ENCODE measurements at regions not wholly inside any gene's neighbourhood (a gene's known extent, or its start where the extent isn't known, plus 50 kb on each side); places are given as distances from the start of the nearest gene placed in this dataset.

DNA sequence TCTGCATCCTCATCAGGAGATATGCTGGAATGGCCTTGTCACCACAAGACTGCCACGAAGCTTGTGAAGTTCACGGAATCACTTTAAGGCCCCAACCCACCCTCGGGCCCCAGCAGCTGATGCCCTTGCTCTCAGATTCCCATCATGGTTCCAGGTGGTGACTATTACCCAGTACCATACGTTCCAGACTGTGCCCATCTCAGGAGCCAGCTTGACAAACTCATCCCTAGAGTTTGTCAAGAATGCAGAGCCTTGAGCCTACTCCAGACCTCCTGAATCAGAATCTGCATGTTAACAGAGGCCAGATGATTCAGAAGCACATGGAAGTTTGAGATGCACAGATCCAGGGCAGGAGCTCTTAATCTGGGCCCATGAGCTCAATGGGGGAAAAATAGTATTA lies 53.9 kb upstream of the RBM15 start (continued):
- TF ChIP-seq, protein P1, sequence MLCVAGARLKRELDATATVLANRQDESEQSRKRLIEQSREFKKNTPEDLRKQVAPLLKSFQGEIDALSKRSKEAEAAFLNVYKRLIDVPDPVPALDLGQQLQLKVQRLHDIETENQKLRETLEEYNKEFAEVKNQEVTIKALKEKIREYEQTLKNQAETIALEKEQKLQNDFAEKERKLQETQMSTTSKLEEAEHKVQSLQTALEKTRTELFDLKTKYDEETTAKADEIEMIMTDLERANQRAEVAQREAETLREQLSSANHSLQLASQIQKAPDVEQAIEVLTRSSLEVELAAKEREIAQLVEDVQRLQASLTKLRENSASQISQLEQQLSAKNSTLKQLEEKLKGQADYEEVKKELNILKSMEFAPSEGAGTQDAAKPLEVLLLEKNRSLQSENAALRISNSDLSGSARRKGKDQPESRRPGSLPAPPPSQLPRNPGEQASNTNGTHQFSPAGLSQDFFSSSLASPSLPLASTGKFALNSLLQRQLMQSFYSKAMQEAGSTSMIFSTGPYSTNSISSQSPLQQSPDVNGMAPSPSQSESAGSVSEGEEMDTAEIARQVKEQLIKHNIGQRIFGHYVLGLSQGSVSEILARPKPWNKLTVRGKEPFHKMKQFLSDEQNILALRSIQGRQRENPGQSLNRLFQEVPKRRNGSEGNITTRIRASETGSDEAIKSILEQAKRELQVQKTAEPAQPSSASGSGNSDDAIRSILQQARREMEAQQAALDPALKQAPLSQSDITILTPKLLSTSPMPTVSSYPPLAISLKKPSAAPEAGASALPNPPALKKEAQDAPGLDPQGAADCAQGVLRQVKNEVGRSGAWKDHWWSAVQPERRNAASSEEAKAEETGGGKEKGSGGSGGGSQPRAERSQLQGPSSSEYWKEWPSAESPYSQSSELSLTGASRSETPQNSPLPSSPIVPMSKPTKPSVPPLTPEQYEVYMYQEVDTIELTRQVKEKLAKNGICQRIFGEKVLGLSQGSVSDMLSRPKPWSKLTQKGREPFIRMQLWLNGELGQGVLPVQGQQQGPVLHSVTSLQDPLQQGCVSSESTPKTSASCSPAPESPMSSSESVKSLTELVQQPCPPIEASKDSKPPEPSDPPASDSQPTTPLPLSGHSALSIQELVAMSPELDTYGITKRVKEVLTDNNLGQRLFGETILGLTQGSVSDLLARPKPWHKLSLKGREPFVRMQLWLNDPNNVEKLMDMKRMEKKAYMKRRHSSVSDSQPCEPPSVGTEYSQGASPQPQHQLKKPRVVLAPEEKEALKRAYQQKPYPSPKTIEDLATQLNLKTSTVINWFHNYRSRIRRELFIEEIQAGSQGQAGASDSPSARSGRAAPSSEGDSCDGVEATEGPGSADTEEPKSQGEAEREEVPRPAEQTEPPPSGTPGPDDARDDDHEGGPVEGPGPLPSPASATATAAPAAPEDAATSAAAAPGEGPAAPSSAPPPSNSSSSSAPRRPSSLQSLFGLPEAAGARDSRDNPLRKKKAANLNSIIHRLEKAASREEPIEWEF (CRISPR knock-in tag; IDR thresholded peaks at IDR 0.05) = no peak
- no peak for TF ChIP-seq TAF9B (IDR thresholded peaks at IDR 0.05; ENCODE audit: partially characterized antibody)
- no peak for TF ChIP-seq GTF2E2 (tag; IDR thresholded peaks at IDR 0.05)
- no peak for TF ChIP-seq PHB (CRISPR knock-in tag; IDR thresholded peaks at IDR 0.05)
- TF ChIP-seq, protein P2, sequence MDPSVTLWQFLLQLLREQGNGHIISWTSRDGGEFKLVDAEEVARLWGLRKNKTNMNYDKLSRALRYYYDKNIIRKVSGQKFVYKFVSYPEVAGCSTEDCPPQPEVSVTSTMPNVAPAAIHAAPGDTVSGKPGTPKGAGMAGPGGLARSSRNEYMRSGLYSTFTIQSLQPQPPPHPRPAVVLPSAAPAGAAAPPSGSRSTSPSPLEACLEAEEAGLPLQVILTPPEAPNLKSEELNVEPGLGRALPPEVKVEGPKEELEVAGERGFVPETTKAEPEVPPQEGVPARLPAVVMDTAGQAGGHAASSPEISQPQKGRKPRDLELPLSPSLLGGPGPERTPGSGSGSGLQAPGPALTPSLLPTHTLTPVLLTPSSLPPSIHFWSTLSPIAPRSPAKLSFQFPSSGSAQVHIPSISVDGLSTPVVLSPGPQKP (CRISPR knock-in tag; IDR thresholded peaks at IDR 0.05) = no peak
- no peak for TF ChIP-seq FUS (optimal IDR thresholded peaks at IDR 0.05; ENCODE audit: low read depth, low read length)
- TF ChIP-seq, protein P3, sequence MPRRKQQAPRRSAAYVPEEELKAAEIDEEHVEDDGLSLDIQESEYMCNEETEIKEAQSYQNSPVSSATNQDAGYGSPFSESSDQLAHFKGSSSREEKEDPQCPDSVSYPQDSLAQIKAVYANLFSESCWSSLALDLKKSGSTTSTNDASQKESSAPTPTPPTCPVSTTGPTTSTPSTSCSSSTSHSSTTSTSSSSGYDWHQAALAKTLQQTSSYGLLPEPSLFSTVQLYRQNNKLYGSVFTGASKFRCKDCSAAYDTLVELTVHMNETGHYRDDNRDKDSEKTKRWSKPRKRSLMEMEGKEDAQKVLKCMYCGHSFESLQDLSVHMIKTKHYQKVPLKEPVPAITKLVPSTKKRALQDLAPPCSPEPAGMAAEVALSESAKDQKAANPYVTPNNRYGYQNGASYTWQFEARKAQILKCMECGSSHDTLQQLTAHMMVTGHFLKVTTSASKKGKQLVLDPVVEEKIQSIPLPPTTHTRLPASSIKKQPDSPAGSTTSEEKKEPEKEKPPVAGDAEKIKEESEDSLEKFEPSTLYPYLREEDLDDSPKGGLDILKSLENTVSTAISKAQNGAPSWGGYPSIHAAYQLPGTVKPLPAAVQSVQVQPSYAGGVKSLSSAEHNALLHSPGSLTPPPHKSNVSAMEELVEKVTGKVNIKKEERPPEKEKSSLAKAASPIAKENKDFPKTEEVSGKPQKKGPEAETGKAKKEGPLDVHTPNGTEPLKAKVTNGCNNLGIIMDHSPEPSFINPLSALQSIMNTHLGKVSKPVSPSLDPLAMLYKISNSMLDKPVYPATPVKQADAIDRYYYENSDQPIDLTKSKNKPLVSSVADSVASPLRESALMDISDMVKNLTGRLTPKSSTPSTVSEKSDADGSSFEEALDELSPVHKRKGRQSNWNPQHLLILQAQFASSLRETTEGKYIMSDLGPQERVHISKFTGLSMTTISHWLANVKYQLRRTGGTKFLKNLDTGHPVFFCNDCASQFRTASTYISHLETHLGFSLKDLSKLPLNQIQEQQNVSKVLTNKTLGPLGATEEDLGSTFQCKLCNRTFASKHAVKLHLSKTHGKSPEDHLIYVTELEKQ (CRISPR knock-in tag; IDR thresholded peaks at IDR 0.05) = no peak
- TF ChIP-seq TEAD2 (tag; IDR thresholded peaks at IDR 0.05) = no peak
- TF ChIP-seq, protein P4, sequence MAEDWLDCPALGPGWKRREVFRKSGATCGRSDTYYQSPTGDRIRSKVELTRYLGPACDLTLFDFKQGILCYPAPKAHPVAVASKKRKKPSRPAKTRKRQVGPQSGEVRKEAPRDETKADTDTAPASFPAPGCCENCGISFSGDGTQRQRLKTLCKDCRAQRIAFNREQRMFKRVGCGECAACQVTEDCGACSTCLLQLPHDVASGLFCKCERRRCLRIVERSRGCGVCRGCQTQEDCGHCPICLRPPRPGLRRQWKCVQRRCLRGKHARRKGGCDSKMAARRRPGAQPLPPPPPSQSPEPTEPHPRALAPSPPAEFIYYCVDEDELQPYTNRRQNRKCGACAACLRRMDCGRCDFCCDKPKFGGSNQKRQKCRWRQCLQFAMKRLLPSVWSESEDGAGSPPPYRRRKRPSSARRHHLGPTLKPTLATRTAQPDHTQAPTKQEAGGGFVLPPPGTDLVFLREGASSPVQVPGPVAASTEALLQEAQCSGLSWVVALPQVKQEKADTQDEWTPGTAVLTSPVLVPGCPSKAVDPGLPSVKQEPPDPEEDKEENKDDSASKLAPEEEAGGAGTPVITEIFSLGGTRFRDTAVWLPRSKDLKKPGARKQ (CRISPR knock-in tag; IDR thresholded peaks at IDR 0.05) = no peak
- TF ChIP-seq SIRT6 (IDR thresholded peaks at IDR 0.05; ENCODE audit: low read depth, low read length) = no peak
- no peak for TF ChIP-seq SMAD2 (IDR thresholded peaks at IDR 0.05; ENCODE audit: low read depth, low read length)

All from K562 (cell line).